Erythroblast (primary cell): ENCODE measurements at regions not wholly inside any gene's neighbourhood (a gene's known extent, or its start where the extent isn't known, plus 50 kb on each side); places are given as distances from the start of the nearest gene placed in this dataset.
"Not testable (repeated sequence)": the region's sequence is repeated elsewhere in the genome, so short reads cannot be mapped to it uniquely, and the experiment has no call there.

Experiments
- DNase-seq, 2 experiments: peaks; one replicate each; lab custom pipeline; 2025; lab: John Stamatoyannopoulos, UW
- GATA1 ChIP-seq: IDR thresholded peaks from 2 replicates; pipeline ENCODE4 v1.6.1; 2011; ENCODE audit warnings: low read depth, mild to moderate bottlenecking, control low read depth, low read length, moderate library complexity
- POLR2A ChIP-seq: IDR thresholded peaks from 2 replicates; pipeline ENCODE4 v1.6.1; 2011; ENCODE audit warnings: mild to moderate bottlenecking, low read length

GRCh38 chr6:106808758-106809157 is 165.8 kb downstream of the CD24 start:
- TF ChIP-seq POLR2A (no peak), GATA1 (no peak)

GRCh38 chr6:106807947-106808611 is 166.4 kb downstream of the CD24 start:
- TF ChIP-seq GATA1 (no peak), POLR2A (no peak)
- DNase-seq: no peak

More at GRCh38 chr6:106808758-106809157, 165.8 kb downstream of the CD24 start:
- DNase-seq: no peak

GRCh38 chr6:106806253-106806652 is 168.3 kb downstream of the CD24 start:
- not testable (repeated sequence) for DNase-seq

GRCh38 chr6:106805771-106806170 is 168.8 kb downstream of the CD24 start:
- no peak for DNase-seq
- no peak for TF ChIP-seq GATA1
- no peak for TF ChIP-seq POLR2A

- TF ChIP-seq POLR2A (no peak), GATA1 (no peak)
- DNase-seq: no peak
Measured at GRCh38 chr6:106804346-106805335, 169.9 kb downstream of the CD24 start.

GRCh38 chr6:106803188-106803587 is 171.3 kb downstream of the CD24 start:
- no peak for DNase-seq
- no peak for TF ChIP-seq POLR2A
- no peak for TF ChIP-seq GATA1

- TF ChIP-seq POLR2A: no peak
- no peak for TF ChIP-seq GATA1
- DNase-seq: no peak
Measured at GRCh38 chr6:106802139-106802538, 172.4 kb downstream of the CD24 start.

GRCh38 chr6:106801256-106801655 is 171.9 kb downstream of the QRSL1 start:
- no peak for DNase-seq
- TF ChIP-seq GATA1: no peak
- TF ChIP-seq POLR2A: no peak

GRCh38 chr6:106800379-106800778 is 171.0 kb downstream of the QRSL1 start:
- no peak for DNase-seq
- TF ChIP-seq POLR2A: no peak

- no peak for DNase-seq
- TF ChIP-seq GATA1: no peak
- TF ChIP-seq POLR2A: no peak
Measured at GRCh38 chr6:106799031-106799894, 169.9 kb downstream of the QRSL1 start.

GRCh38 chr6:106797186-106797585 is 167.8 kb downstream of the QRSL1 start:
- DNase-seq: no peak
- TF ChIP-seq GATA1 (no peak), POLR2A (no peak)

GRCh38 chr6:106796781-106797180 is 167.4 kb downstream of the QRSL1 start:
- no peak for TF ChIP-seq GATA1
- TF ChIP-seq POLR2A: no peak
- DNase-seq: no peak

GRCh38 chr6:106794129-106794528 is 164.8 kb downstream of the QRSL1 start:
- DNase-seq: no peak
- no peak for TF ChIP-seq POLR2A
- TF ChIP-seq GATA1: no peak
